GM21576 (cell line): ENCODE measurements at regions not wholly inside any gene's neighbourhood (a gene's known extent, or its start where the extent isn't known, plus 50 kb on each side); places are given as distances from the start of the nearest gene placed in this dataset.

ENCODE experiments used
- ATAC-seq: cut with Tn5 transposase; IDR thresholded peaks from one replicate; pipeline ENCODE4 v1.9.1; 2021; ENCODE audit warnings: mild to moderate bottlenecking, moderate library complexity; ENCODE audit not compliant: unreplicated experiment

DNA sequence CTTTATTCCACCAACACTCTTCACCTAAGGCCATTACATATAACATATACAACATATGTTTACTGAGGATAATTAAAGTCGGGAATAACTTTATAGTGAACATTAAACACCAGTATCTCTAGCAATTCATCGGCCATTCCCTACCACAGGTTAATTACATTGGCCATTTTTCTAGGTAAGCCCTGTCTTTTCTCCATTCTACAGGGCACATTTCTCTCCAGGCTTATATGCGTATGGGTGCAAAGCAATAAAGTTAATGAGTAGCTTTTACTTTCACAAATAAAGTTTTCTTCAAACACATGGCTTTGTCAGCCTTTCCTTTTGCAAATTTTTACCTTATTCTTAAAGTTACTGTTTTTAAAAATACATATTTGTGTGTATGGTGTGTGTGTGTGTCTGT is 111.9 kb upstream of the IQCM start:
- no peak for ATAC-seq

GRCh38 chr4:149928507-149928906 is 112.9 kb upstream of the IQCM start:
- no peak for ATAC-seq

DNA sequence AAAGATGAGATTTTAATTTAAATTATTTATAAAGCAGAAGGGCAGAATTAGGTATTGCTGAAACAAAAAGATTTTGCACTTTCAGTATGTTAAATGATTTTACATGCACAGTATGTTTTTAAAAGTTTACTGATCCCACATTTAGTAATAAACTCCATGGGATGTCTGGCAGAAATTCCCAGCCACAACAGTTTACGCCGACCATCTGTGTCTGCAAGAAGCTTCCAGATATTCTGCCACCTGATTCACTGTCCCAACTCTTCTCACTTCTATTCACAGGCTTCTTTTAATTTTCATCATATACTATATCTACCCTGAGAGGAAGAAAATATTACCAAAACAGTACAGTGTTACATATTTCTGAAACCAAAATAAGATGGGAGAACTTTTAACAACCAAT is 115.8 kb upstream of the IQCM start:
- no peak for ATAC-seq

DNA sequence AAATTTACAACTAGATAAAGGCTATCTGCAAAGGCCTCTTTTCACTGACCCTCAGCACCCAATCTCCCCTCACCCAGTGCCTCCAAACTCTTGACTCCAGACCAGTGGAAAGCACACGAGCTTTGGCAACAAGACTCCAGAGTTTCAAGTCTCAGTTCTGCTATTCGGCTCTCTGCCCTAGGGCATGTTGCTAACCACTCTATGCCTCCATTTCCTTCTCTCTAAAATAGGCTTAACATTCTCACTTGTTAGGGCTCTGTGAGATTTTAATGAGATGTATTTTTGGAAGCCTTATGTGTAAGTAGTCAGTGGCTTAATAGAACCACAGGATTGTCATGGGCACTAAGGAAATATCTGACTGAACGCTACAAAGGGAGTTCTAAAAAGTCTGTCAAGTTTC is 116.5 kb upstream of the IQCM start:
- no peak for ATAC-seq

DNA sequence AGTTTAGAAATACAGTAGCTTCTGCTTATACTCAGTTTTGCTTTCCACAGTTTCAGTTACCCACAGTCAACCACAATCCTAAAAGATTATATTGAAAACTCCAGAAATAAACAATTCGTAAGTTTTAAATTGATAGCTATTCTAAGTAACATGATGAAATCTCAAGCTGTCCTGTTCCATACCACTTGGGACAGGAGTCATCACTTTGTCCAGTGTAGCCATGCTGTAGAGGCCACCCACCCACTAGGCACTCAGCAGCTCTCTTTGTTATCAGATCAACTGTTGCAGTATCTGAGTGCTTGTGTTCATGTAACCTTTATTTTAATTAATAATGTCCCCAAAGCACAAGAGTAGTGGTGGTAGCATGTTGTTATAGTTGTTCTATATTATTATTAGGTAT is 117.5 kb upstream of the IQCM start:
- ATAC-seq: no peak

- ATAC-seq: no peak
Measured at GRCh38 chr4:149933883-149934282, 118.2 kb upstream of the IQCM start.

GRCh38 chr4:149949381-149949780 is 128.9 kb upstream of the DCLK2 start:
- no peak for ATAC-seq

- ATAC-seq: no peak
Measured at GRCh38 chr4:149951152-149951900, 126.9 kb upstream of the DCLK2 start.

DNA sequence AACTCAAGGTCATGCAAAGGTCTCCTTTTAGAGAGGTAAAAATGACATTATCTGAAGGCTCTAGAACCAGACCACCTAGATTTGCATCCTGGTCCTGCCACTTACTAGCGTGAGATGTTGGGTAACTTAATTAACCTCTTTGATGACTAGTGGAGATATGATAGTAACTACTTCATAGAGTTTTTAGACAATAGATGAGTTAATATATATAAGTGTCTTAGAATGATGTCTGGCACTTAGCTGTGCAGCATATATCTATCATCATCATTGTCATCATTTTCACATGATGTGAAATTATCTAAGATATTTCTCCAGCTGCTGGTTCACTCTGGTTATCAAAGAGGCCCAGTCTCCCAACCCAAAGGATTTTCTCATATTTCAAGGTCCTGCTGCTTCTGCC is 126.1 kb upstream of the DCLK2 start:
- no peak for ATAC-seq

DNA sequence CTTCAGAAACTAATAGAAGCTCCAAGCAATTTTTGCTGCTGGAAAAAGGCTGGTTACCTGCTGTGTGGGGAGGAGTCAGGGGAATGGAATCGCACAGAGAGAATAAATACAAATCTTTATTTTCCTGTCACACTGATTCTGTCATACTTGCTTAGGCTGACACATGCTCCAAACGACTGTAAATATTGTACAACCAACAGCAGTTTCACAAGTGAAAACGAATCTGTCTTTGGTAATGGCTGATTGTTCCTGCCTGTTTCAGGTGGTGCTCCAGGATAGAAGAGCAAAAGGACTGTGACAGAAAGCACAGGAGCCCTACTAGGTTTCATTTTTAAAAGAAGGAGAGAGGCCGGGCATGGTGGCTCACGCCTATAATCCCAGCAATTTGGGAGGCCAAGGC is 125.5 kb upstream of the DCLK2 start:
- ATAC-seq: no peak

DNA sequence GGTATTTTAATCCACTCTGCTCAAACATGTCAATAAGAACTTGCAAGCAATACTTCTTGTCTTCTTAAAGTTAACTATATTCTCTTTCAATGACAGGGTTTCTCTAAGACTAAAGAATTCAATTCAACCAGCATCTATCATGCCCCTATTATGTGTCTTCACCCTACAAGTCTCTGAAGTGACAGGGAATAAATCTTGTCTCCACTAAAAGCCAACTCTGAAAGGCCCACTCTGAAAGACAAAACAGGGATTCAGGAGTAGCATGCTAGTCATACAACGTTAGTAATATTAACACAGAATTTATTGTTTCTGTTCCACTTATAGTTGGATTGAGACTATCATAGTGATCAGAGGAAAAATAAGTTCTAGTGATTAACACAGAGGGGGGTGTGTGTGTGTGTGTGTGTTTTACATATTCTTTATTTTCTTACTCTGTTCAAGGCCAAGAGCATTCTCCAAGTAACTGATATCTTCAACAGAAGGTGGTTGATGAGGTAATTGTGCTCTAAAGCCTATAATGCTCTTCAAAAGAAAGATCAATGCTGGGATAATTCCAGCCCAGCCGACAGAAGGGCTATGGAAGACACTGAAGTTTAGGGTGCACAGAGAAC is 122.4 kb upstream of the DCLK2 start:
- no peak for ATAC-seq

GRCh38 chr4:149956678-149957077 is 121.6 kb upstream of the DCLK2 start:
- ATAC-seq: no peak

- no peak for ATAC-seq
Measured at GRCh38 chr4:149961876-149962597, 116.2 kb upstream of the DCLK2 start.

DNA sequence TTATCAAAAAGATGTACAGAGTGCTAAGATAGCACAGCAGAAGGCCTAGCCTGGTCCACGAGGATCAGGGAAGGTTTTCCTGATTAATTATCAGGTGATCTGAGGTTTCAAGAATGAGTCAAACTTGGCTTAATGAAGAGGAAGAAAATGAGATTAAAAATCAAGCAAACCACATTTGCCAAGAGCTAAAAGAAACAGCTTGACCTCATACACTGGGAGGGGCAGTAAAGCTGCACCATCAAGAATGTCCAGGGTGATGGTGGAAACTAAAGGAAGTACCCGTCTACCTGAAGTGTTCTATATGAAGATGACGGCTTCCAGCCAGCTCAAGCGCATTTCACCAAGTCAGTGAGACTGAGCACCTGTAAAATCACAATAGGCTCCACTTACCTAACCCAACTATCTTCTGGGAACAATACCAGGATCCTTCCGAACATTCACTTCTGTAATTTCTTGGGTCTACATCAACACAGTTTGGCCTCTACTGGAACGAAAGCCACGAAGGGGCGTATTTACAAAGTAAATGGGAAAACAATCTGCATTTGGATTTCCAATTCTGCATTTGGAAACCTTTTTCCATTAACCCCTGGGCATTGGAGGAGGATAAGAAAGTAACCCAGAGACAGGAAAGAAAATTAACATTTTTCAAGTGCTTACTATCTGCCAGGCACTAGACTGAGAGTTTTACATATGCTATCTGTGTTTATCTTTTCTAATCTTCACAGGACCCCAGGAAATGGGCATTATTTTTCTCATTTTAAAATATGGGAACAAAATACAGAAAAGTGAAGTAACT is 114.0 kb upstream of the DCLK2 start:
- ATAC-seq: no peak

GRCh38 chr4:149965206-149965605 is 113.0 kb upstream of the DCLK2 start:
- no peak for ATAC-seq

GRCh38 chr4:149972407-149972806 is 105.8 kb upstream of the DCLK2 start:
- no peak for ATAC-seq

- no peak for ATAC-seq
Measured at GRCh38 chr4:149973181-149973580, 105.1 kb upstream of the DCLK2 start.

DNA sequence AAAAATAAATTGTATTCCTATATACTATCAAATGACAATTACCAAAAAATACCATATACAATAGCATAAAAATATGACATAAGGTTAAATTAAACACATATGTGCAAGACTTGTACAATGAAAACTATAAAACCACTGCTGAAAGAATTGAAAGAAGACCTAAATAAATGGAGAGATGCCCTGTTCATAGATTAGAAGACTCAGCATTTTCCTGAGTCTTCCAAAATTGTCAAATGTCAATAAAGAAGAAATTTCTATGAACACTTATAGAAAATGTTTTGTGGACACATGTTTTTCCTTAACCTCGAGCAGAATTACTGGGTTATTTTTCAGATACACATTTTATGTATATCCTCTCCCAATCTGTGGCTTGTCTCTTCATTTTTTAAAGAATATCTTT is 103.1 kb upstream of the DCLK2 start:
- no peak for ATAC-seq

- ATAC-seq: no peak
Measured at GRCh38 chr4:149980121-149980682, 98.0 kb upstream of the DCLK2 start.

GRCh38 chr4:149980941-149981340 is 97.3 kb upstream of the DCLK2 start:
- peak; percentile 88 for ATAC-seq

DNA sequence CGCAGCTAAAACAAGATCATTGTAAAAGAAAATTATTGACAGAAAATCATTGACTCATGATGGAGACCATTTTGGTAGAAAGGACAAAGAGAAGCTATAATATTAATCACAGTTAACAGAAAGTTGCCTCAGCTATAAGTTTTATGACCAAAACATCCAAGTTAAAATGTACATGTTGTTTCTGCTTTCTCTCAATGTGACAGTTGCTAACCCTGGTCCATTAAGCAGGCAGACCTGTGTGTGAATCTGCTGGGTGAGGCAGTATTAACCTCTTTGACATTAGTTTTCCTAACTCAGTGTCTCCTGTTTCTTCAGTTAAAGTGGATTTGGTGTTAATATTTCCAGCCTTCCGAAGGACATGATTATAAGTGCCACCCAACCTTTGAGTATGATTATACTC is 94.8 kb upstream of the DCLK2 start:
- no peak for ATAC-seq
